Mucosa of rectum (tissue), 2 donors: ENCODE measurements at regions not wholly inside any gene's neighbourhood (a gene's known extent, or its start where the extent isn't known, plus 50 kb on each side); places are given as distances from the start of the nearest gene placed in this dataset.
"Not testable (repeated sequence)": the region's sequence is repeated elsewhere in the genome, so short reads cannot be mapped to it uniquely, and the experiment has no call there.

Experiments used
- H3K27ac ChIP-seq, 2 donors: one replicate each; pipeline ENCODE4 v1.7.0; 2013; ENCODE audit warnings: inconsistent platforms in 2 of 2, low read depth in 2 of 2, low read length in 2 of 2
- H3K27me3 ChIP-seq, 2 donors: one replicate each; pipeline ENCODE4 v1.7.0; 2013; ENCODE audit warnings: low read length in 2 of 2; ENCODE audit not compliant: control insufficient read depth in 2 of 2, insufficient read depth in 2 of 2
- H3K36me3 ChIP-seq, 2 donors: one replicate each; pipeline ENCODE4 v1.7.0; 2013; ENCODE audit warnings: low read length in 2 of 2; ENCODE audit not compliant: control insufficient read depth in 2 of 2, insufficient read depth in 2 of 2
- H3K4me1 ChIP-seq, 2 donors: one replicate each; pipeline ENCODE4 v1.7.0; 2013; ENCODE audit warnings: low read length in 2 of 2, mild to moderate bottlenecking in 1 of 2; ENCODE audit not compliant: control insufficient read depth in 2 of 2, insufficient read depth in 2 of 2
- H3K4me3 ChIP-seq, 2 donors: one replicate each; pipeline ENCODE4 v1.7.0; 2013; ENCODE audit warnings: low read length in 2 of 2
- H3K9ac ChIP-seq, 2 donors: one replicate each; pipeline ENCODE4 v1.7.0; 2013; ENCODE audit warnings: low read length in 2 of 2, low read depth in 1 of 2, mild to moderate bottlenecking in 1 of 2
- H3K9me3 ChIP-seq, 2 donors: one replicate each; pipeline ENCODE4 v1.7.0; 2013; ENCODE audit warnings: low read length in 2 of 2; ENCODE audit not compliant: control insufficient read depth in 2 of 2
- donor health status: healthy.
- donor health status: Normal muscosa, but diverticular disease.

DNA sequence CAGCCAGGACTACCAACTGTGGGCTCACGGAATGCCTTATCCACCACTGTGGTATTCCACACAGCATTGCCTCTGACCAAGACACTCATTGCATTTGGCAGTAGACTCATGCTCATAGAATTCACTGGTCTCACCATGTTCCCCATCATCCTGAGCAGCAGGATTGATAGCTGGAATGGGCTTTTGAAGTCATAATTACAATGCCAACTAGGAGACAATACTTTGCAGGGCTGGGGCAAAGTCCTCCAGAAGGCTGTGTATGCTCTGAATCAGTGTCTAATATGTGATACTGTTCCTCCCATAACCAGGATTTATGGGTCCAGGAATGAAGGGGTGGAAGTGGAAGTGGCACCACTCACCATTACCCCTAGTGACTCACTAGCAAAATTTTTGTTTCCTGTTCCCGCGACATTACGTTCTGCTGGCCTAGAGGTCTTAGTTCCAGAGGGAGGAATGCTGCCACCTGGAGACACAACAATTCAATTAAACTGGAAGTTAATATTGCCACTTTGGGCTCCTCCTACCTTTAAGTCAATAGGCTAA, 58.6 kb upstream of the CCDC80 start:
- no peaks in the 10 kb centered on the region for H3K27me3 ChIP-seq
- H3K4me3 ChIP-seq, result no peak overlapping the region
- H3K36me3 ChIP-seq, result no peaks in the 10 kb centered on the region
- no peak overlapping the region for H3K9ac ChIP-seq
- H3K4me1 ChIP-seq, result no peaks in the 10 kb centered on the region
- H3K9me3 ChIP-seq, result no peaks in the 10 kb centered on the region
- H3K27ac ChIP-seq, result no peak overlapping the region

DNA sequence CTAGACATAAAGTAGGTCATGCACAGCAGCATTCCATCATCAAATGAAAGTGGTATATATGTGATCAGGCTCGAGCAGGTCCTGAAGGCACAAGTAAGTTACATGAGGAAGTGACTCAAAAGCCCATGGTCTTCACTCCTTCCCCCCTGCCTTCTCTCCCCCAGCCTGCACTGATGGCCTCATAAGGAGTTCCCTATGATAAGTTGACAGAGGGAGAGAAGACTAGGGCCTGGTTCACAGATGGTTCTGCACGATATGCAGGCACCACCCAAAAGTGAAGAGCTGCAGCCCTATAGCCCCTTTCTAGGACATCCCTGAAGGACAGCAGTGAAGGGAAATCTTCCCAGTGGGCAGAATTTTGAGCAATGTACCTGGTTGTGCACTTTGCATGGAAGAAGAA, 57.5 kb upstream of the CCDC80 start:
- H3K36me3 ChIP-seq, H3K4me1 ChIP-seq, H3K27ac ChIP-seq, H3K9ac ChIP-seq, H3K27me3 ChIP-seq, H3K9me3 ChIP-seq, H3K4me3 ChIP-seq: not testable (repeated sequence)

DNA sequence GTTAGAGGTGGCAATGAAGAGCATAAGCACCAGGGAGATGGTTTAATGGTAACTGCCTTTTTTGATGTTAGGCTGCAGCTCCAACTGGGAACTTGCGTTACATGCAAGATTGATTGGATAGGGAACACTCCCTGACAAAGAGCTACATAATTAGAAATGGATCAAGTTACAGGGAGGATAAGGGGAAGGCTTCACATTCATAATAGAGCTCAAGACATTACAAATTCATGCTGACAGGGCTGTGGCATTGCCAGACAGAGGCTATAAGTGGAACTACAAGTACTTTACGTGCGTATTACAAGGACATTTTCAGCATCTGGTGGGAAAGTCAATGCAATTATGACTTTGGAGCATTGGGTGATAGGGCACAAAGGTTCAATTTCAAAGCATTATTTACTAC, 55.3 kb upstream of the CCDC80 start:
- H3K36me3 ChIP-seq, H3K4me3 ChIP-seq, H3K27ac ChIP-seq, H3K9me3 ChIP-seq, H3K9ac ChIP-seq, H3K4me1 ChIP-seq, H3K27me3 ChIP-seq: not testable (repeated sequence)

DNA sequence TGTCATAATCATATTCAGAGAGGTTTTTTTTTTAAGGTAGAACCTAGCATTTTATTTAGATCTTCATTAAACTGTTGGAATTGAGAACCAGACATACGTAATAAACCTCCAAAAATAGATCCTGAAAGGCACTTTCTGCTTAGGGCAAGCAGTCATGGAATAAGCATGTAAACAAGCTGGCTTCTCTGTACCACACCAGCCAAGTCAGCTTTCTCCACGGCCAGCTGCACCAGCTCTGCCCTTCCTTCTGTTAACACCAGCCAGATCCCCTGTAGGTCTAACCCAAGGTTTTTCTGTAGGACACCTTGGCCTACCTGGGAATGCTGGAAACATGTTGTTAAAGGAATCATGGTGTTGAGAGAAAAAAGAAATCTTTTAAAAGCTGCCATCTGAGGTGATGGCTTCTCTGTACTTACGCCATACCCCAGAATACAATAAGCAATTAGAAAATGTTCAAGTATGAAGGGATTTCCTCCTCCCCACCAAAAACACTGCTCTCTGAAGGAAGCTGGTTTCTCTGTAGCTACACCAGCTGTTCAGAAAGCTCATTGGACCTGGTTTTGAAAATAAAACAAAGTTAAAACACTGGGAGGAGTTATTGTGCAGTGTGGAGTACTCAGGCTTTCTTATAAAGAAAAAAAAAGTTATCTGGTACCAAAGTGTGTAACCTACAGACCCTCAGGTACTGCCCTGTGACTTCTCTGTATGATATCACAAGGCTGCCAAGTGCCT, 54.6 kb upstream of the CCDC80 start:
- H3K4me3 ChIP-seq, H3K27me3 ChIP-seq, H3K4me1 ChIP-seq, H3K27ac ChIP-seq, H3K9me3 ChIP-seq, H3K9ac ChIP-seq, H3K36me3 ChIP-seq: not testable (repeated sequence)

DNA sequence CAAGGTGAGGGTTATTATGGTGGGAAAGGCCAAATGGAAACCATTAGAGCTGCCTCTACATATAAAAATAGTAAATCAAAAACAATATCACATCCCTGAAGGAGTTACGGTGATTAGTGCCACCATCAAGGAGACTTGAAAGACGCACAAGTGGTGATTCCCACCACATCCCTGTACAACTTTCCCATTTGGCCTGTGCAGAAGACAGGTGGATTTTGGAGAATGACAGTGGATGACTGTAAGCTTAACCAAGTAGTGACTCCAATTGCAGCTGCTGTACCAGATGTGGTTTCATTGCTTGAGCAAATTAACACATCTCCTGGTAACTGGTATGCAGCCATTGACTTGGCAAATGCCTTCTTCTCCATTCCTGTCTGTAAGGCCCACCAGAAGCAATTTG, 54.0 kb upstream of the CCDC80 start:
- not testable (repeated sequence) for H3K27me3 ChIP-seq, H3K9ac ChIP-seq, H3K27ac ChIP-seq, H3K9me3 ChIP-seq, H3K36me3 ChIP-seq, H3K4me1 ChIP-seq, H3K4me3 ChIP-seq

DNA sequence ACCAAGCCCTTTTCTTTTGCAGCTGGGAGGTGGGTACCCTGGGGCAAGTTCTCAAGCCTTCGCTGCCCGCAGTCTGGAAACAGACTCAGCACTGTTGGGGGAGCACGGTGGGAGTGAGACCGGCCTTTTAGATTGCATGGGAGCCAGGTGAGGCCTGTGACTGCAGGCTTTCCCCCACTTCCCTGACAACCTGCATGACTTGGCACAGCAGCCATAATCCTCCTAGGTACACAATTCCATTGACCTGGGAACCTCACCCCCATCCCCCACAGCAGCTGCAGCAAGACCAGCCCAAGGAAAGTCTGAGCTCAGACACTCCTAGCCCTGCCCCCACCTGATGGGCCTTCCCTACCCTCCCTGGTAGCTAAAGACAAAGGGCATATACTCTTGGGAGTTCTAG, 52.2 kb upstream of the CCDC80 start:
- no peaks in the 10 kb centered on the region for H3K27me3 ChIP-seq
- no peak overlapping the region for H3K9ac ChIP-seq
- no peak overlapping the region for H3K4me3 ChIP-seq
- H3K27ac ChIP-seq, result no peak overlapping the region
- H3K4me1 ChIP-seq, result no peaks in the 10 kb centered on the region
- no peaks in the 10 kb centered on the region for H3K36me3 ChIP-seq
- no peaks in the 10 kb centered on the region for H3K9me3 ChIP-seq
